Fibroblast of the aortic adventitia (primary cell): ENCODE measurements at regions not wholly inside any gene's neighbourhood (a gene's known extent, or its start where the extent isn't known, plus 50 kb on each side); places are given as distances from the start of the nearest gene placed in this dataset.

Experiments
- DNase-seq: peaks from one replicate; pipeline ENCODE4 v3.0.0-alpha.2; 2010; ENCODE audit warnings: low read depth
- H3K4me3 ChIP-seq: 2 replicates; pipeline ENCODE4 v1.5.1; 2011; ENCODE audit warnings: low read depth, mild to moderate bottlenecking, control low read depth, low read length, moderate library complexity
- TF ChIP-seq, protein P1 (sequence below): IDR thresholded peaks from 2 replicates; pipeline ENCODE4 v1.5.1; 2011; ENCODE audit warnings: mild to moderate bottlenecking, low read length, control low read depth, inconsistent platforms; ENCODE audit not compliant: insufficient read depth

- H3K4me3 ChIP-seq, result no peak overlapping the region
- TF ChIP-seq, protein P1, sequence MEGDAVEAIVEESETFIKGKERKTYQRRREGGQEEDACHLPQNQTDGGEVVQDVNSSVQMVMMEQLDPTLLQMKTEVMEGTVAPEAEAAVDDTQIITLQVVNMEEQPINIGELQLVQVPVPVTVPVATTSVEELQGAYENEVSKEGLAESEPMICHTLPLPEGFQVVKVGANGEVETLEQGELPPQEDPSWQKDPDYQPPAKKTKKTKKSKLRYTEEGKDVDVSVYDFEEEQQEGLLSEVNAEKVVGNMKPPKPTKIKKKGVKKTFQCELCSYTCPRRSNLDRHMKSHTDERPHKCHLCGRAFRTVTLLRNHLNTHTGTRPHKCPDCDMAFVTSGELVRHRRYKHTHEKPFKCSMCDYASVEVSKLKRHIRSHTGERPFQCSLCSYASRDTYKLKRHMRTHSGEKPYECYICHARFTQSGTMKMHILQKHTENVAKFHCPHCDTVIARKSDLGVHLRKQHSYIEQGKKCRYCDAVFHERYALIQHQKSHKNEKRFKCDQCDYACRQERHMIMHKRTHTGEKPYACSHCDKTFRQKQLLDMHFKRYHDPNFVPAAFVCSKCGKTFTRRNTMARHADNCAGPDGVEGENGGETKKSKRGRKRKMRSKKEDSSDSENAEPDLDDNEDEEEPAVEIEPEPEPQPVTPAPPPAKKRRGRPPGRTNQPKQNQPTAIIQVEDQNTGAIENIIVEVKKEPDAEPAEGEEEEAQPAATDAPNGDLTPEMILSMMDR, result no peak
- peak; percentile 97 for DNase-seq
These were observed 54.2 kb downstream of the SIX6 start for GRCh38 chr14:60563113-60563512.

- TF ChIP-seq, protein P1, result no peak
- H3K4me3 ChIP-seq, result no peak overlapping the region
- peak; percentile 97 for DNase-seq
These were observed 56.3 kb downstream of the SIX6 start for GRCh38 chr14:60565211-60565610.

DNA sequence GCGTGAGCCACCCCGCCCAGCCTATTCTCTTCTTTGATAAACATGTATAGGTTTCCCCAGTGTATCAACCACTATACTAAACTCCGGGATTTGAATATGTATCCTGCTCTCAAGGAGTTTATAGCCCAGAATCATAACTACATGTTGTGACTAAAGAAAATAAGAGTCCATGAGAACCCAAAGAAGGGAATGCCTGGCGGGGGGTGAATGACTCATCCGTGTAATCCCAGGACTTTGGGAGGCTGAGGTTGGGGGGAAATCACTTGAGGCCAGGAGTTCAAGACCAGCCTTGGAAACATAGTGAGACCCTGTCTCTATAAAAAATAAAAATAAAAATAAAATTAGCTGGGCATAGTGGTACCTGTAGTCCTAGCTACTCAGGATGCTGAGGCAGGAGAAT, 57.2 kb downstream of the SIX6 start:
- DNase-seq, result peak; percentile 19
- TF ChIP-seq, protein P1, result no peak

GRCh38 chr14:60573943-60574495, 65.1 kb downstream of the SIX6 start:
- DNase-seq, result peak; percentile 98
- TF ChIP-seq, protein P1, result no peak
- no peak overlapping the region for H3K4me3 ChIP-seq

More for the DNA sequence above, 57.2 kb downstream of the SIX6 start:
- no peak overlapping the region for H3K4me3 ChIP-seq

DNA sequence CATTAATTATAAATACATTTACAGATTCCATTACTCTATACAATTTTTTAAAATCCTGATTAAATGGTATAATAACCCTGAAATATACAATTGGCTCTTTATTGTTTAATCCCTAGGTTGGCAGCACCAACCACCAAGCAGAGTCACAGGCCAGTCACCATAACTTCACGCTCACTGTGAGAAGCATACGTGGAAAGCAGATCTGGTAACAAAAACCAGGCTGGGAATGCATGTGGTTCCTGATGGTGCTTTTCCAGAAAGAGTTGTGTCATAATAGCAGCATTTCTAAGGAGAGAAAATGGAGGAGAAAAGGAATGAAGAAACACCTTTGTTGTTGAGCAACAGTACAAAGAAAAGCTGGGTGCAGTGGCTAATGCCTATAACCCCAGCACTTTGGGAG, 66.1 kb downstream of the SIX6 start:
- H3K4me3 ChIP-seq, result no peak overlapping the region
- DNase-seq, result peak; percentile 24
- TF ChIP-seq, protein P1, result no peak

DNA sequence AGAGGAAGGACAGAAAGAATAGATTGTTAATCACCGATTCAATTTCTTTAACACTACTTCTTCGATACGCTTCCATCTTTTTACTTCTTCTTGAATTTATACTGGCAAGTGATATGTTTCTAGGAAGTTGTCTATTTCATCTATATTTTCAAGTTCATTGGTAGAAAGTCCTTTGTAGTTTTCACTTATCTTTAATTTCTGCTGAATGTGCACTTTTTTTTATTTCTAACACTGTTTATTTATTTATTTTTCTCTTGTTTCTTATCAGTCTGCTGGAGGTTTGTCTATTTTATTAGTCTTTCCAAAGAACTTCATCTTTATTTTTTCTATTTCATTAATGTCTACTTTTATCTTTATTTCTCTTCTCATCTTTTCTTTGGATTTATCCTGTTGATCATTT, 63.6 kb downstream of the SIX1 start:
- DNase-seq, result no peak
- no peak overlapping the region for H3K4me3 ChIP-seq
- TF ChIP-seq, protein P1, result no peak

DNA sequence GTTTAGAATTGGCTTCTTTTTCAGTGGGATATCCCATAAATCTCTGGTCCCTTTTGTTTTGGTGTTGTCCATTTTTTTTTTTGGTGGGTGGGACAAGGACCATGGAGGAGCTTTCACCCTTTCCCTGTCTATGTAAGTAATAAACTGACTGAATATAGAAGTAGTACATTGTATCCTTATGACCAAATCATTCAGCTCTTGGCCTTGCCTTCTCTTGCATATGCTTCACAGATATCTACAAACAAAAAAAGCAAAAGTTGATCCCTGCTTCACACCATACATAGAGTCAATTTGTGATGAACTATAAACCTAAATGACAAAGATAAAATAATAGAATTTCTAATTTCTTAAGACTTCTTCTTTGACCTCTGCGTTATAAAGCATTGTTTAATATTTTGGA, 59.8 kb downstream of the SIX1 start:
- no peak for DNase-seq
- H3K4me3 ChIP-seq, result no peak overlapping the region

More for the DNA sequence above, 59.8 kb downstream of the SIX1 start:
- TF ChIP-seq, protein P1, result no peak
